ENCODE measurements at regions not wholly inside any gene's neighbourhood (a gene's known extent, or its start where the extent isn't known, plus 50 kb on each side); places are given as distances from the start of the nearest gene placed in this dataset.

GRCh38 chr9:82599336-82599949 lies 463.5 kb downstream of the RASEF start:
- ChIA-PET CTCF (no interaction called here), POLR2A (no interaction called here)

GRCh38 chr9:82600536-82601292 lies 462.2 kb downstream of the RASEF start:
- POLR2A ChIA-PET, result no interaction called here
- CTCF ChIA-PET, result interaction anchor here (0.6 kb wide), 1 partner anchor 1077 kb away, joined by 3 read pairs; no protein-coding TSS in a partner anchor

- POLR2A ChIA-PET, result no interaction called here
- CTCF ChIA-PET, result no interaction called here
These were observed 461.6 kb downstream of the RASEF start for GRCh38 chr9:82601293-82601771.

- ChIA-PET POLR2A (no interaction called here), CTCF (no interaction called here)
These were observed 457.8 kb downstream of the RASEF start for GRCh38 chr9:82604947-82605656.

- ChIA-PET POLR2A (interaction anchor here (0.6 kb wide), 1 partner anchor 983 kb away, joined by 4 read pairs; no protein-coding TSS in a partner anchor), CTCF (no interaction called here)
These were observed 457.3 kb downstream of the RASEF start for GRCh38 chr9:82605657-82606031.

- POLR2A ChIA-PET, result interaction anchor here (0.6 kb wide), 1 partner anchor 984 kb away, joined by 4 read pairs; no protein-coding TSS in a partner anchor
- CTCF ChIA-PET, result no interaction called here
These were observed 456.9 kb downstream of the RASEF start for GRCh38 chr9:82606071-82606470.

GRCh38 chr9:82606492-82607382 lies 456.2 kb downstream of the RASEF start:
- CTCF ChIA-PET, result no interaction called here
- POLR2A ChIA-PET, result interaction anchor here (0.6 kb wide), 1 partner anchor 984 kb away, joined by 4 read pairs; no protein-coding TSS in a partner anchor

GRCh38 chr9:82608487-82608886 lies 454.5 kb downstream of the RASEF start:
- ChIA-PET POLR2A (no interaction called here), CTCF (no interaction called here)

GRCh38 chr9:82612942-82613341 lies 450.0 kb downstream of the RASEF start:
- CTCF ChIA-PET, result no interaction called here
- POLR2A ChIA-PET, result no interaction called here

GRCh38 chr9:82613498-82613897 lies 449.4 kb downstream of the RASEF start:
- ChIA-PET CTCF (no interaction called here), POLR2A (no interaction called here)

GRCh38 chr9:82616545-82616944 lies 446.4 kb downstream of the RASEF start:
- ChIA-PET POLR2A (no interaction called here), CTCF (no interaction called here)

- POLR2A ChIA-PET, result no interaction called here
- CTCF ChIA-PET, result no interaction called here
These were observed 441.5 kb downstream of the RASEF start for GRCh38 chr9:82621447-82621846.

GRCh38 chr9:82637368-82637767 lies 425.6 kb downstream of the RASEF start:
- ChIA-PET CTCF (no interaction called here), POLR2A (no interaction called here)

- CTCF ChIA-PET, result no interaction called here
- POLR2A ChIA-PET, result no interaction called here
These were observed 417.3 kb downstream of the RASEF start for GRCh38 chr9:82645600-82645999.

GRCh38 chr9:82650368-82650767 lies 412.6 kb downstream of the RASEF start:
- ChIA-PET CTCF (no interaction called here), POLR2A (no interaction called here)

- ChIA-PET CTCF (no interaction called here), POLR2A (no interaction called here)
These were observed 411.5 kb downstream of the RASEF start for GRCh38 chr9:82651474-82651873.

- ChIA-PET CTCF (interaction anchor here (1.1 kb wide), 1 partner anchor 11 kb away, joined by 3 read pairs; no protein-coding TSS in a partner anchor), POLR2A (no interaction called here)
These were observed 397.6 kb downstream of the RASEF start for GRCh38 chr9:82665324-82665723.

- CTCF ChIA-PET, result no interaction called here
- POLR2A ChIA-PET, result no interaction called here
These were observed 394.2 kb downstream of the RASEF start for GRCh38 chr9:82668689-82669199.

- ChIA-PET POLR2A (no interaction called here), CTCF (no interaction called here)
These were observed 392.9 kb downstream of the RASEF start for GRCh38 chr9:82670000-82670399.

- CTCF ChIA-PET, result no interaction called here
- POLR2A ChIA-PET, result no interaction called here
These were observed 392.2 kb downstream of the RASEF start for GRCh38 chr9:82670726-82671125.
